Activated B cell treated with CpG ODN at 0.5 μM for 24 hours (primary cell): ENCODE measurements at regions not wholly inside any gene's neighbourhood (a gene's known extent, or its start where the extent isn't known, plus 50 kb on each side); places are given as distances from the start of the nearest gene placed in this dataset.

Experiments
- ATAC-seq: fragments of 200-7000 bp; cut with Tn5 transposase; one replicate; pipeline ENCODE4 v1.10.0; 2021; ENCODE audit warnings: low read depth, mild to moderate bottlenecking, moderate library complexity
- CTCF ChIA-PET: fragments of 350-600 bp; sonication (Branson Sonifier 250); formaldehyde crosslinking; loops from one replicate; lab custom pipeline; 2021; ENCODE audit warnings: antibody characterized with exemption; lab: Charles Lee
- POLR2A ChIA-PET: fragments of 350-600 bp; sonication (Branson Sonifier 250); formaldehyde crosslinking; loops from one replicate; lab custom pipeline; 2021; ENCODE audit warnings: antibody characterized with exemption; lab: Charles Lee
- DNase-seq: peaks from one replicate; pipeline ENCODE4 v3.0.0; 2022
- H3K27ac Mint-ChIP-seq: one replicate; pipeline ENCODE4 v1.8.0; 2020; ENCODE audit warnings: mixed read lengths
- H3K27me3 Mint-ChIP-seq: one replicate; pipeline ENCODE4 v1.8.0; 2021; ENCODE audit warnings: mixed read lengths
- H3K36me3 Mint-ChIP-seq: one replicate; pipeline ENCODE4 v1.8.0; 2021; ENCODE audit warnings: low read depth, mixed read lengths
- H3K4me1 Mint-ChIP-seq: one replicate; pipeline ENCODE4 v1.8.0; 2021; ENCODE audit warnings: mixed read lengths
- H3K4me3 Mint-ChIP-seq: one replicate; pipeline ENCODE4 v1.8.0; 2020; ENCODE audit warnings: mild to moderate bottlenecking, mixed read lengths
- H3K9me3 Mint-ChIP-seq: one replicate; pipeline ENCODE4 v1.8.0; 2020; ENCODE audit warnings: mixed read lengths
- intact Hi-C: fragments of 100-400 bp; cut with micrococcal nuclease; formaldehyde crosslinking; loops from one replicate; pipeline ENCODE4 v1.15.1; 2024
- TF ChIP-seq, protein P1 (sequence below): fragments of 200-600 bp; IDR thresholded peaks from one replicate; pipeline ENCODE4 v1.8.0; 2022; ENCODE audit warnings: antibody characterized with exemption, mild to moderate bottlenecking

DNA sequence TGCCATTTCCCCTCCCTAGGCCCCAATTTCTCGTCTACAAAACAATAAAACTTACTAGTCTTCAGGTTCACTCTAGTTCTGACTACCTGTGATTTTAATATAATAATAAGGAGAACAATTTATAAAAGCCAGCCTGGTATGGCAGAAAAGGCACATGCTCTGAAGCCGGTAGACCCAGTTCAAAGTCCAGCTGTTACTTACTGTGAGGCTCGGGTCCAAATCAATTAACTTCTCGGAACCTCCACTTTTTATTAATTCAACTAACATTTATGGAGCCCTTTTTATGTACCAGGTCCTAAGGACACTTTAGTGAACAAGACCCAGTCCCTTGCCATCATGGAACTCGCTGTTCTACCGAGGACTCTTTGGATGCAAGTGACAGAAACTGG is 53.8 kb upstream of the SMAD3 start:
- Mint-ChIP-seq H3K4me1 (no peaks in the 10 kb centered on the region), H3K27me3 (peaks cover 2% of the 10 kb centered on the region), H3K27ac (no peak overlapping the region), H3K9me3 (no peaks in the 10 kb centered on the region), H3K36me3 (no peaks in the 10 kb centered on the region), H3K4me3 (no peak overlapping the region)
- no peak for DNase-seq
- ChIA-PET POLR2A (no interaction called here), CTCF (no interaction called here)
- intact Hi-C loops: no loop called here
- TF ChIP-seq, protein P1, sequence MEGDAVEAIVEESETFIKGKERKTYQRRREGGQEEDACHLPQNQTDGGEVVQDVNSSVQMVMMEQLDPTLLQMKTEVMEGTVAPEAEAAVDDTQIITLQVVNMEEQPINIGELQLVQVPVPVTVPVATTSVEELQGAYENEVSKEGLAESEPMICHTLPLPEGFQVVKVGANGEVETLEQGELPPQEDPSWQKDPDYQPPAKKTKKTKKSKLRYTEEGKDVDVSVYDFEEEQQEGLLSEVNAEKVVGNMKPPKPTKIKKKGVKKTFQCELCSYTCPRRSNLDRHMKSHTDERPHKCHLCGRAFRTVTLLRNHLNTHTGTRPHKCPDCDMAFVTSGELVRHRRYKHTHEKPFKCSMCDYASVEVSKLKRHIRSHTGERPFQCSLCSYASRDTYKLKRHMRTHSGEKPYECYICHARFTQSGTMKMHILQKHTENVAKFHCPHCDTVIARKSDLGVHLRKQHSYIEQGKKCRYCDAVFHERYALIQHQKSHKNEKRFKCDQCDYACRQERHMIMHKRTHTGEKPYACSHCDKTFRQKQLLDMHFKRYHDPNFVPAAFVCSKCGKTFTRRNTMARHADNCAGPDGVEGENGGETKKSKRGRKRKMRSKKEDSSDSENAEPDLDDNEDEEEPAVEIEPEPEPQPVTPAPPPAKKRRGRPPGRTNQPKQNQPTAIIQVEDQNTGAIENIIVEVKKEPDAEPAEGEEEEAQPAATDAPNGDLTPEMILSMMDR: no peak
- ATAC-seq: no peak

DNA sequence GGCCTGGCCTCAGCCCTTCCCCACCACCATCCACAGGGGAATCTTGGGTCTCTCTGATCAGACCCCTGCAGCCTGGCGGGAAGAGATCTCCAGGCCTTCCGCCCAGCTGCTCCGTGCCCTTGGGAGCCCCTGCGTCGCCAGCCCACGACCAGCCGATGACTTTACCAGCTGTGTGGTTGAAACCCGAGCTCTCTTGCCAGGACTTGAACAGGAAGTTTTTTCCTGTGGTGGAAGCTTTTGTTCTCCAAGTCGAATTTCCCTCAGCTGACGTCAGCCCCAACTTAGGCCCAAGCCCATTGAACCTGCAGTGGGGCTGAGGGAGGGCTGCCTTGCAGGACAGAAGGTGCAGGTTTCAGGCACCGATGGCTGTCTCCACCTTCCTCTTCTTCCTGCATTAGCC is 51.7 kb upstream of the SMAD3 start:
- H3K4me3 Mint-ChIP-seq: no peak overlapping the region
- DNase-seq: no peak
- POLR2A ChIA-PET: interaction anchor here (0.9 kb wide), 1 partner anchor 75 kb away, joined by 3 read pairs; no protein-coding TSS in a partner anchor
- peaks cover 3% of the 10 kb centered on the region for H3K4me1 Mint-ChIP-seq
- no peaks in the 10 kb centered on the region for H3K36me3 Mint-ChIP-seq
- no peak overlapping the region for H3K27ac Mint-ChIP-seq
- no peaks in the 10 kb centered on the region for H3K27me3 Mint-ChIP-seq
- H3K9me3 Mint-ChIP-seq: no peaks in the 10 kb centered on the region
- TF ChIP-seq, protein P1: no peak
- no peak for ATAC-seq
- CTCF ChIA-PET: no interaction called here
- intact Hi-C loops: no loop called here
